SJCRH30 (cell line): ENCODE measurements at regions not wholly inside any gene's neighbourhood (a gene's known extent, or its start where the extent isn't known, plus 50 kb on each side); places are given as distances from the start of the nearest gene placed in this dataset.
A peak's percentile ranks its signal among the peaks of the same experiment; 100 is the strongest.

ENCODE experiments used
- DNase-seq, 2 experiments: peaks; one replicate each; pipeline ENCODE4 v3.0.0-alpha.2; 2015 to 2020
- H3K27ac ChIP-seq: fragments of 250-450 bp; sonication (Bioruptor Pico); 2 replicates; pipeline ENCODE4 v1.5.1; 2020; ENCODE audit warnings: mild to moderate bottlenecking, moderate library complexity
- H3K27me3 ChIP-seq: fragments of 250-450 bp; sonication (Bioruptor Pico); 2 replicates; pipeline ENCODE4 v1.5.1; 2020; ENCODE audit warnings: mild to moderate bottlenecking, moderate library complexity
- H3K36me3 ChIP-seq: fragments of 250-450 bp; sonication (Bioruptor Pico); 2 replicates; pipeline ENCODE4 v1.5.1; 2020; ENCODE audit warnings: mild to moderate bottlenecking, moderate library complexity
- H3K4me1 ChIP-seq: fragments of 250-450 bp; sonication (Bioruptor Pico); 2 replicates; pipeline ENCODE4 v1.5.1; 2020; ENCODE audit warnings: mild to moderate bottlenecking, moderate library complexity
- H3K4me3 ChIP-seq: fragments of 250-450 bp; sonication (Bioruptor Pico); 2 replicates; pipeline ENCODE4 v1.5.1; 2020; ENCODE audit warnings: mild to moderate bottlenecking, moderate library complexity
- H3K9me3 ChIP-seq: fragments of 250-450 bp; sonication (Bioruptor Pico); replicated peaks from 2 replicates; pipeline ENCODE4 v1.5.1; 2020; ENCODE audit warnings: mild to moderate bottlenecking, moderate library complexity

- H3K4me3 ChIP-seq, result no peak overlapping the region
- DNase-seq, result no peak
- H3K4me1 ChIP-seq, result no peaks in the 10 kb centered on the region
- no peaks in the 10 kb centered on the region for H3K36me3 ChIP-seq
- no peaks in the 10 kb centered on the region for H3K9me3 ChIP-seq
- H3K27ac ChIP-seq, result no peak overlapping the region
- H3K27me3 ChIP-seq, result no peaks in the 10 kb centered on the region
Observed at GRCh38 chr17:71396711-71397110, 724.1 kb upstream of the SOX9 start.

DNA sequence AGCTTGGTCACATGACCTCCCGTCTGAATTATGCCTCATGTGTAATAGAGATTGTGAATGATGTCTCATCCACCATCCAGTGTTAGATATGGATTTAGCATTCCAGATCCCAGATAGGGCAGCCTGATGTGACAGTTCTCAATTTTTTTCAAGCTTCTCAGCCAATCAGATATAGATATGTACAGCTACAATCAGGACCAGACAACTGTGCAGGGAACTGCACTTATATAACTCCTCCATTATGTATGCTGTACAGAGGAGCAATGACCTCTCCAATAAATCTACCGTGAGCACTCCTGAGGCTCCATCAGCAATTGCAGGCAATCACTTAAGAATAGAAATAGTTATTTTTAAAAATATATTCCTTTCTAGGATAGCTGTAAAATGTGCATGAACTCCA, 722.8 kb upstream of the SOX9 start:
- H3K36me3 ChIP-seq, result no peaks in the 10 kb centered on the region
- H3K27ac ChIP-seq, result no peak overlapping the region
- H3K4me1 ChIP-seq, result no peaks in the 10 kb centered on the region
- H3K4me3 ChIP-seq, result no peak overlapping the region
- H3K9me3 ChIP-seq, result no peaks in the 10 kb centered on the region
- no peaks in the 10 kb centered on the region for H3K27me3 ChIP-seq
- no peak for DNase-seq

DNA sequence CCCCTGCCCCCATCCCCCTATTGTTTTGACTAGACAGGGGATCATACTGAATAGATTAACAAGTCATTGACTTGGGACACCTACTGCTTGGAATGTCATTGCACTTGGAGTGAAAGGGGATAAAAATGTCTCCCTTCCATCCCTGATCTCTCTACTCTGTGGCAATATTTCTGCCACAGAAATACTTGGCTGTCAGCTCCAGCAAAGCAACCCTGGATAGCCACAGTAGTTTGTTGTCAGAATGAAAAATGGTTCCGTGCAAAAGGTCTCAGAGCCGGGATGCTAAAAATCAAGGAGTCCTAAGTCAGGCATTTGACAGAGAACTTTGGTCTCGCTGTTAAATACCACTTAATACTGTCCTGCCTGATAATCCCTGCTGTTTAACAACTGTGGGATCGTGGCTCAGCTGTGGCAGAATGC, 722.0 kb upstream of the SOX9 start:
- no peak overlapping the region for H3K4me3 ChIP-seq
- H3K36me3 ChIP-seq, result no peaks in the 10 kb centered on the region
- no peaks in the 10 kb centered on the region for H3K9me3 ChIP-seq
- H3K4me1 ChIP-seq, result no peaks in the 10 kb centered on the region
- no peak for DNase-seq
- no peak overlapping the region for H3K27ac ChIP-seq
- no peaks in the 10 kb centered on the region for H3K27me3 ChIP-seq

DNA sequence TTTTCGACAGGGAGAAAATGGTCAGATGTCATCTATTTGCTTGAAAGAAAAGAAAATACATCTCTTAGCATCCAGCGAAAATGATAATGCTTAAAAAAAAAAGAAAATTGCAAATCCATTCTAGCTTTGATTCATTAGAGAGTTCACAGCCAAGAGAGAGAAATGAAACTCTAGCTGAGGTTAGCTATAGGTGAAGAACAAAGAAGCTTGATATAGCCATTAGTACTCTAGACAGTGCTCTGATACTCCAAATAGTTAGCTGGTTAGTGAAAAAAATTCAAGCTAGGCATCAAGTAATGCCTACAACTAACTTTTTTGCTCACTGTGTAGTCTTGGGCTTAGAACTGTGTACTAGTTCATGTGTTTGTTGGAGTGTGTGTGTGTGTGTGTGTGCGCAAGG, 721.6 kb upstream of the SOX9 start:
- H3K27ac ChIP-seq, result no peak overlapping the region
- H3K4me3 ChIP-seq, result no peak overlapping the region
- H3K36me3 ChIP-seq, result no peaks in the 10 kb centered on the region
- H3K27me3 ChIP-seq, result no peaks in the 10 kb centered on the region
- no peaks in the 10 kb centered on the region for H3K9me3 ChIP-seq
- no peaks in the 10 kb centered on the region for H3K4me1 ChIP-seq
- no peak for DNase-seq

GRCh38 chr17:71399649-71400048, 721.2 kb upstream of the SOX9 start:
- Histone ChIP-seq H3K27me3 (no peaks in the 10 kb centered on the region), H3K4me3 (no peak overlapping the region), H3K27ac (no peak overlapping the region), H3K4me1 (no peaks in the 10 kb centered on the region), H3K9me3 (no peaks in the 10 kb centered on the region), H3K36me3 (no peaks in the 10 kb centered on the region)
- no peak for DNase-seq

DNA sequence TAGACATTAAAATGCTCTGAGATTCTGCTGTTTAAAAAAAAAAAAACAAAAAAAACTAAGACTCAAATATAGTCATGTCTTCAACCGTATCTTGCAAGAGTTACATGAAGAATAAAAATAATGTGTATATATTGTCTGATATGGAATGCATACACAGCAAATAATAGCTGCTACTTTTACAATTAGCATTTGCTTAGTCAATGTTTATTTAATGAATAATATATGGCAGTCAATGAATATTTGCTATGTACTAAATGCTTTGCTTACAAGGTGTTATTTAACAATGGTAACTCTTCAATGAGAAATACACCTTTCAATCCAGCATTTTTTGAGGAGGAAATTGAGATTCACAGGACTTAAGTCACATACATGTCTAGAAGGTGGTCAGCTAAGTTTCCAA, 718.8 kb upstream of the SOX9 start:
- DNase-seq, result no peak
- Histone ChIP-seq H3K9me3 (no peaks in the 10 kb centered on the region), H3K36me3 (no peaks in the 10 kb centered on the region), H3K4me1 (no peaks in the 10 kb centered on the region), H3K27me3 (no peaks in the 10 kb centered on the region), H3K27ac (no peak overlapping the region), H3K4me3 (no peak overlapping the region)

DNA sequence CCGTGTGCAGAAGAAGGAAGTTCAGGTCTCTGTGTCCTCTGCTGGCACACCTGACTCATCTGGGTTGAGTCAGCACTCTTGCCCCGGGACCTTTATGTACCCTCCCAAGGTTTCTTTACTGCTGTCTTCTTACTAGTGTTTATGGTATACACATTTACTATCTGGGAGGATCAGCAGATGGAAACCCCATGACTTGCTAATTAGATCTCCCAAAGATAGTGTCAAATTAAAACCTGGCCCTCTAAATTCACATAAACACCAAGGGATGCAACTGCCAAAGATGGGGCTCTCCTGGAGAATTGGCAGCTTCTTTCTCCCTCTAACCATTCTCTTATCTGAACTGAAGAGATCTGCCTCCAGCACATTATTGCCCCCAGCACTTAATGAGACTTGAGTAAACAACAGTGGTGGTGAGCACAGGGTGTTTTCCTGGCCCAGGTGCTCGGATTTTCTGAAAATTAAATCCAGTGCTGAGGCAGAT, 718.1 kb upstream of the SOX9 start:
- H3K27me3 ChIP-seq, result no peaks in the 10 kb centered on the region
- no peaks in the 10 kb centered on the region for H3K36me3 ChIP-seq
- no peak for DNase-seq
- no peak overlapping the region for H3K27ac ChIP-seq
- no peaks in the 10 kb centered on the region for H3K4me1 ChIP-seq
- no peaks in the 10 kb centered on the region for H3K9me3 ChIP-seq
- H3K4me3 ChIP-seq, result no peak overlapping the region

GRCh38 chr17:71405101-71405500, 715.7 kb upstream of the SOX9 start:
- H3K27me3 ChIP-seq, result no peaks in the 10 kb centered on the region
- no peaks in the 10 kb centered on the region for H3K9me3 ChIP-seq
- no peak overlapping the region for H3K4me3 ChIP-seq
- H3K4me1 ChIP-seq, result no peaks in the 10 kb centered on the region
- no peaks in the 10 kb centered on the region for H3K36me3 ChIP-seq
- H3K27ac ChIP-seq, result no peak overlapping the region
- no peak for DNase-seq

- no peaks in the 10 kb centered on the region for H3K36me3 ChIP-seq
- H3K4me1 ChIP-seq, result no peaks in the 10 kb centered on the region
- no peak for DNase-seq
- H3K27ac ChIP-seq, result no peak overlapping the region
- no peak overlapping the region for H3K4me3 ChIP-seq
- H3K9me3 ChIP-seq, result no peaks in the 10 kb centered on the region
- no peaks in the 10 kb centered on the region for H3K27me3 ChIP-seq
Observed at GRCh38 chr17:71407981-71408380, 712.8 kb upstream of the SOX9 start.

DNA sequence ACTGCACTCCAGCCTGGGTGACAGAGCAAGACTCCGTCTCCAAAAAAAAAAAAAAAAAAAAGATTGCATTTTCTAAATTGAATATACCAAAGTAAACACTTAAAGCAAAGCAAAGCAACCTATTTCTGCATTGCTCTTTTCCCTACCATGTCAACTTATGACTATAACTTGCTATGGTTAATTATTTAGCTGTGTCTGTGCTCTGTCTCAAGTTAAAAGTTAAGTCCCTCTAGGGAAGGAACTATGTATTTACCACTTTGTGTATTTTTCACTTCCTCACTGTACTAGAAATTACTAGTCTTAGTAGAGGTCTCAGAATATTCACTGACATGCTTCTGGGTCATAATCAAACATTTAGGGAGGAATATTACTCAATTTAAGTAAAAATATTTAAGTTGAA, 711.7 kb upstream of the SOX9 start:
- DNase-seq, result no peak
- H3K36me3 ChIP-seq, result no peaks in the 10 kb centered on the region
- no peaks in the 10 kb centered on the region for H3K4me1 ChIP-seq
- H3K27me3 ChIP-seq, result no peaks in the 10 kb centered on the region
- no peak overlapping the region for H3K4me3 ChIP-seq
- H3K9me3 ChIP-seq, result no peaks in the 10 kb centered on the region
- H3K27ac ChIP-seq, result no peak overlapping the region

GRCh38 chr17:71409712-71410111, 711.1 kb upstream of the SOX9 start:
- Histone ChIP-seq H3K4me1 (no peaks in the 10 kb centered on the region), H3K27ac (no peak overlapping the region), H3K27me3 (no peaks in the 10 kb centered on the region), H3K36me3 (no peaks in the 10 kb centered on the region), H3K4me3 (no peak overlapping the region), H3K9me3 (no peaks in the 10 kb centered on the region)
- DNase-seq, result no peak

DNA sequence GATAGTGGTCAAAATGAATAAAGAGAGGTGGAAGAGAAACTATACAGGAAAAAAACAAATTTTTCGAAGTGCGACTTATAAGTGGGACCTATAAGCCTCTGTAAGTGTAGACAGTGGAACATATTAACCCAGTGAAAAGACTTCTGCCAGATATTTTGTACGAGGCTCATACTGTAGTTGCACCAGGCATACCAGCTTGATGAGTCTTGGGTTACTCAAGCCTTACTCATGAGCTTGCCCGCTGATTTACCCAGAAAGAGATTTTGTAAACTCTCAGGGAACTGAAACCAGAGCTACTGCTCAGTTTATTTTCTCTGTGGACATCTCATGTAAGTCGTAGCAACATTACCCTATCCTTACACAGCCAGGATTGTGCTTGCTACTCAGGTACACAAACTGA, 708.0 kb upstream of the SOX9 start:
- Histone ChIP-seq H3K9me3 (no peaks in the 10 kb centered on the region), H3K4me3 (no peak overlapping the region), H3K4me1 (no peaks in the 10 kb centered on the region), H3K27me3 (no peaks in the 10 kb centered on the region), H3K27ac (no peak overlapping the region), H3K36me3 (no peaks in the 10 kb centered on the region)
- DNase-seq, result no peak

- Histone ChIP-seq H3K27me3 (no peaks in the 10 kb centered on the region), H3K9me3 (no peaks in the 10 kb centered on the region), H3K27ac (no peak overlapping the region), H3K4me3 (no peak overlapping the region), H3K36me3 (no peaks in the 10 kb centered on the region), H3K4me1 (no peaks in the 10 kb centered on the region)
- DNase-seq, result no peak
Observed at GRCh38 chr17:71413935-71414334, 706.9 kb upstream of the SOX9 start.

DNA sequence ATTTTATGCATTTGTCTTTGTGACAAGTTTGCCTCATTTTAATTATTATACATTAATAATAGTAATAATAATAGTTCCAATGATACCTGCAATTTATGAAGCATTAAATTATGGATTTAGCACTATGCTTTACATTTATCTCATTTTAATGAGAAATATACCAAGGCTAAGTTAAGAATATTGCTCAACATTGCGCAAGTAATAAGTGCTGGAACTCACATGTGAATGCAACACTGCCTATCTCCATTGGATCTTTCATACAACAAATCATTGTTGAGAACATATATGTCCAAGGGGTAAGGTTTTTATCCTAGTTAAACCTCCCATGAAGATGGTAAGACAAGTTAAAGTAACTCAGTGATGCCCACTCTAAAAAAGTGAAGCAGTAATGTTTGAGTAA, 703.7 kb upstream of the SOX9 start:
- H3K36me3 ChIP-seq, result no peaks in the 10 kb centered on the region
- H3K27ac ChIP-seq, result no peak overlapping the region
- H3K4me1 ChIP-seq, result no peaks in the 10 kb centered on the region
- H3K27me3 ChIP-seq, result no peaks in the 10 kb centered on the region
- no peak for DNase-seq
- H3K4me3 ChIP-seq, result no peak overlapping the region
- no peaks in the 10 kb centered on the region for H3K9me3 ChIP-seq

- Histone ChIP-seq H3K36me3 (no peaks in the 10 kb centered on the region), H3K4me1 (peaks cover 9% of the 10 kb centered on the region), H3K9me3 (no peaks in the 10 kb centered on the region), H3K27me3 (no peaks in the 10 kb centered on the region; the same call in 1 of the 2 replicates), H3K27ac (no peak overlapping the region), H3K4me3 (no peak overlapping the region)
- no peak for DNase-seq
Observed at GRCh38 chr17:71422968-71423367, 697.9 kb upstream of the SOX9 start.

GRCh38 chr17:71423871-71424546, 696.8 kb upstream of the SOX9 start:
- H3K36me3 ChIP-seq, result no peaks in the 10 kb centered on the region
- H3K27ac ChIP-seq, result no peak overlapping the region
- H3K4me1 ChIP-seq, result peaks cover 9% of the 10 kb centered on the region
- DNase-seq, result peak in 1 of 2 experiments; percentile 21
- no peaks in the 10 kb centered on the region; the same call in 1 of the 2 replicates for H3K27me3 ChIP-seq
- H3K4me3 ChIP-seq, result no peak overlapping the region
- no peaks in the 10 kb centered on the region for H3K9me3 ChIP-seq
